GM12878 (cell line): ENCODE measurements at regions not wholly inside any gene's neighbourhood (a gene's known extent, or its start where the extent isn't known, plus 50 kb on each side); places are given as distances from the start of the nearest gene placed in this dataset.

ENCODE experiments used
- ATAC-seq: fragments of 200-7000 bp; cut with Tn5 transposase; 3 replicates; pipeline ENCODE4 v1.9.1; 2020; ENCODE audit warnings: mild to moderate bottlenecking, moderate library complexity
- BruUV-seq: library from RNA; stranded (reverse); fragments of 400-500 nt; replicated peaks from 2 replicates; lab custom pipeline; 2021; lab: Mats Ljungman, UMichigan
- CTCF ChIA-PET: fragments of 300-600 bp; sonication (Branson Sonifier 250); formaldehyde crosslinking; extraction: SDS; loops from one replicate; lab custom pipeline; 2021; ENCODE audit warnings: inconsistent platforms; lab: Yijun Ruan, JAX
- POLR2A ChIA-PET: fragments of 350-600 bp; formaldehyde crosslinking; extraction: SDS; loops from one replicate; lab custom pipeline; 2021; ENCODE audit warnings: inconsistent platforms; lab: Charles Lee
- RAD21 ChIA-PET: fragments of 300-600 bp; sonication (Branson Sonifier 250); formaldehyde crosslinking; loops from one replicate; lab custom pipeline; 2023; ENCODE audit warnings: antibody characterized with exemption; ENCODE audit not compliant: unreplicated experiment; lab: Charles Lee
- SMC1A ChIA-PET: fragments of 300-600 bp; sonication (Branson Sonifier 250); formaldehyde crosslinking; loops from one replicate; lab custom pipeline; 2023; ENCODE audit not compliant: unreplicated experiment, uncharacterized antibody; lab: Charles Lee
- DNase-seq: peaks from one replicate; pipeline ENCODE4 v3.0.0-alpha.2; 2011; ENCODE audit warnings: low read depth, low spot score
- FAIRE-seq: peaks from 3 replicates; lab custom pipeline; 2011; peaks lifted over from hg19 to GRCh38; lab: Jason Lieb, UNC
- H2AFZ ChIP-seq: 2 replicates; pipeline ENCODE4 v1.6.0; 2011; ENCODE audit warnings: low read depth, low read length, control low read depth; ENCODE audit not compliant: control insufficient read depth
- H3K27ac ChIP-seq: 2 replicates; pipeline ENCODE4 v1.5.1; 2011; ENCODE audit warnings: control low read depth; ENCODE audit not compliant: control insufficient read depth, insufficient read depth
- H3K27me3 ChIP-seq, 2 experiments: replicated peaks in 1 of 2; 2 replicates each; pipeline versions ENCODE4 v1.6.0 to v1.6.1; 2011; ENCODE audit warnings: low read length in 1 of 2; ENCODE audit not compliant: control insufficient read depth in 2 of 2, insufficient read depth in 2 of 2
- H3K36me3 ChIP-seq, 2 experiments: 2 replicates each; pipeline ENCODE4 v1.5.1; 2011; ENCODE audit warnings: low read length in 1 of 2; ENCODE audit not compliant: control insufficient read depth in 2 of 2, insufficient read depth in 2 of 2
- H3K4me1 ChIP-seq: 2 replicates; pipeline ENCODE4 v1.6.1; 2011; ENCODE audit warnings: mild to moderate bottlenecking, low read length, moderate library complexity, mixed read lengths; ENCODE audit not compliant: control insufficient read depth, insufficient read depth
- H3K4me2 ChIP-seq: 2 replicates; pipeline ENCODE4 v1.6.0; 2011; ENCODE audit warnings: control low read depth; ENCODE audit not compliant: control insufficient read depth, insufficient read depth
- H3K4me3 ChIP-seq: fragments of 200-600 bp; sonication (generic); 2 replicates; pipeline ENCODE4 v1.5.1; 2016
- H3K79me2 ChIP-seq: 2 replicates; pipeline ENCODE4 v1.6.0; 2011; ENCODE audit warnings: low read length; ENCODE audit not compliant: control insufficient read depth, insufficient read depth
- H3K9ac ChIP-seq: 2 replicates; pipeline ENCODE4 v1.8.0; 2011; ENCODE audit warnings: low read length, control low read depth, mixed read lengths; ENCODE audit not compliant: control insufficient read depth, insufficient read depth
- H3K9me3 ChIP-seq: replicated peaks from 3 replicates; pipeline ENCODE4 v1.5.1; 2011; ENCODE audit warnings: mild to moderate bottlenecking, low read length; ENCODE audit not compliant: control insufficient read depth, insufficient read depth
- H4K20me1 ChIP-seq: 2 replicates; pipeline ENCODE4 v1.6.0; 2011; ENCODE audit not compliant: control insufficient read depth, insufficient read depth
- BCL11A ChIP-seq: IDR thresholded peaks from 2 replicates; pipeline ENCODE4 v1.6.1; 2011; ENCODE audit warnings: low read depth, low read length
- IRF4 ChIP-seq: IDR thresholded peaks from 2 replicates; pipeline ENCODE4 v1.6.1; 2011; ENCODE audit warnings: low read depth, low read length
- KDM1A ChIP-seq: fragments of 200-600 bp; sonication (generic); IDR thresholded peaks from 2 replicates; pipeline ENCODE4 v1.6.1; 2016; ENCODE audit warnings: borderline replicate concordance
- MEF2B ChIP-seq: fragments of 450-650 bp; IDR thresholded peaks from 2 replicates; pipeline ENCODE4 v1.6.1; 2018; ENCODE audit warnings: mild to moderate bottlenecking, moderate library complexity; ENCODE audit not compliant: partially characterized antibody, poor library complexity, severe bottlenecking
- NR2C2 ChIP-seq: IDR thresholded peaks from 2 replicates; pipeline ENCODE4 v1.6.1; 2011; ENCODE audit warnings: borderline replicate concordance, low read depth; ENCODE audit not compliant: control insufficient read depth, insufficient read length
- NR2F1 ChIP-seq: fragments of 450-650 bp; conservative IDR thresholded peaks from 2 replicates; pipeline ENCODE4 v1.6.1; 2017; ENCODE audit warnings: mild to moderate bottlenecking
- PAX8 ChIP-seq: fragments of 450-650 bp; IDR thresholded peaks from 2 replicates; pipeline ENCODE4 v1.6.1; 2017; ENCODE audit warnings: mild to moderate bottlenecking, moderate library complexity
- POLR2A ChIP-seq: IDR thresholded peaks from 2 replicates; pipeline ENCODE4 v1.6.1; 2011; ENCODE audit warnings: low read depth, mild to moderate bottlenecking, low read length
- RAD21 ChIP-seq: IDR thresholded peaks from 2 replicates; pipeline ENCODE4 v1.6.1; 2011; ENCODE audit warnings: mild to moderate bottlenecking, low read depth, low read length, moderate library complexity; ENCODE audit not compliant: insufficient read depth
- RBBP5 ChIP-seq: fragments of 200-600 bp; sonication (generic); conservative IDR thresholded peaks from 2 replicates; pipeline ENCODE4 v1.6.1; 2016
- SIX5 ChIP-seq: IDR thresholded peaks from 2 replicates; pipeline ENCODE4 v1.6.1; 2011; ENCODE audit warnings: mild to moderate bottlenecking, low read depth, low read length, moderate library complexity; ENCODE audit not compliant: severe bottlenecking
- STAT1 ChIP-seq: fragments of 450-650 bp; conservative IDR thresholded peaks from 2 replicates; pipeline ENCODE4 v1.6.1; 2014; ENCODE audit warnings: antibody characterized with exemption, mild to moderate bottlenecking
- SUPT20H ChIP-seq: IDR thresholded peaks from 2 replicates; pipeline ENCODE4 v1.6.1; 2011; ENCODE audit warnings: low read depth, mild to moderate bottlenecking, low read length, moderate library complexity, borderline replicate concordance; ENCODE audit not compliant: control insufficient read depth
- ZBTB4 ChIP-seq: fragments of 450-650 bp; formaldehyde crosslinking; IDR thresholded peaks from 2 replicates; pipeline ENCODE4 v1.4.0; 2022; ENCODE audit warnings: mild to moderate bottlenecking, moderate library complexity
- ZSCAN29 ChIP-seq: fragments of 450-650 bp; IDR thresholded peaks from 2 replicates; pipeline ENCODE4 v1.6.1; 2017; ENCODE audit warnings: mild to moderate bottlenecking, moderate library complexity
- WGBS: methylation state at CpG from one replicate; pipeline ENCODE4 v1.1.6; 2016; ENCODE audit warnings: low lambda C conversion rate; ENCODE audit not compliant: insufficient replicate concordance, insufficient coverage; ENCODE audit errors: missing lambda C conversion rate; 5-methylcytosine and 5-hydroxymethylcytosine counted together
- in situ Hi-C: fragments of 300-500 bp; cut with MboI; formaldehyde crosslinking; loops from 9 replicates; pipeline ENCODE4 v1.14.3; 2018; ENCODE audit warnings: mixed read lengths
- intact Hi-C: fragments of 100-400 bp; cut with micrococcal nuclease; formaldehyde crosslinking; loops from one replicate; pipeline ENCODE4 v1.14.2; 2022; ENCODE audit not compliant: unreplicated experiment

GRCh38 chr15:53367740-53368139 is 391.7 kb downstream of the WDR72 start:
- ChIA-PET SMC1A (no interaction called here), CTCF (no interaction called here), RAD21 (no interaction called here)
- no peak overlapping the region for H3K4me2 ChIP-seq
- no peak overlapping the region for H3K9ac ChIP-seq
- ATAC-seq: no peak
- intact Hi-C loops: no loop called here
- H2AFZ ChIP-seq: no peak overlapping the region
- no peak overlapping the region for H3K4me3 ChIP-seq
- H4K20me1 ChIP-seq: no peaks in the 10 kb centered on the region
- no peaks in the 10 kb centered on the region for H3K36me3 ChIP-seq
- TF ChIP-seq MEF2B (no peak), SIX5 (no peak), SUPT20H (no peak), ZSCAN29 (no peak), PAX8 (no peak), KDM1A (no peak), IRF4 (no peak), BCL11A (no peak), STAT1 (no peak), NR2C2 (no peak), NR2F1 (no peak), RAD21 (no peak), POLR2A (no peak), ZBTB4 (no peak), RBBP5 (no peak)
- TF ChIP-seq, all 136 proteins: peak for 0
- DNase-seq (no peak), FAIRE-seq (no peak)
- Histone ChIP-seq H3K27ac (no peak overlapping the region), H3K4me1 (no peaks in the 10 kb centered on the region), H3K79me2 (no peaks in the 10 kb centered on the region), H3K9me3 (no peaks in the 10 kb centered on the region), H3K27me3 (no peaks in the 10 kb centered on the region)
- 57% methylated on average over 1 of the region's 1 CpG for WGBS
- BruUV-seq: no TSS peak
- in situ Hi-C loops: no loop called here
- POLR2A ChIA-PET: no interaction called here
